ENCODE measurements at regions not wholly inside any gene's neighbourhood (a gene's known extent, or its start where the extent isn't known, plus 50 kb on each side); places are given as distances from the start of the nearest gene placed in this dataset.

- TF ChIP-seq ZNF572 (CRISPR knock-in tag; IDR thresholded peaks at IDR 0.05) (no peak), POLR2A (IDR thresholded peaks at IDR 0.05; ENCODE audit: insufficient read depth in 1 of 2, low read depth in 2 of 2, low read length in 2 of 2) (no peak), BATF2 (CRISPR knock-in tag; IDR thresholded peaks at IDR 0.05) (no peak), ZBTB37 (CRISPR knock-in tag; IDR thresholded peaks at IDR 0.05) (no peak), DPF2 (CRISPR knock-in tag; IDR thresholded peaks at IDR 0.05; ENCODE audit: borderline replicate concordance, low read depth) (no peak), ARHGAP35 (CRISPR knock-in tag; IDR thresholded peaks at IDR 0.05; ENCODE audit: borderline replicate concordance) (no peak), CTCF (CRISPR knock-in tag; IDR thresholded peaks at IDR 0.05) (no peak), ZNF180 (CRISPR knock-in tag; IDR thresholded peaks at IDR 0.05; ENCODE audit: borderline replicate concordance, low read depth) (no peak), CEBPZ (IDR thresholded peaks at IDR 0.05; ENCODE audit: low read length) (no peak), EZH2 (conservative IDR thresholded peaks at IDR 0.05; ENCODE audit: low read depth, low read length) (no peak), POLR2G (IDR thresholded peaks at IDR 0.05; ENCODE audit: low read depth, low read length) (no peak), ATF2 (CRISPR knock-in tag; IDR thresholded peaks at IDR 0.05) (no peak), FOXP1 (IDR thresholded peaks at IDR 0.05) (no peak), FOXP1 (CRISPR knock-in tag; IDR thresholded peaks at IDR 0.05) (no peak), FOXM1 (CRISPR knock-in tag; IDR thresholded peaks at IDR 0.05) (no peak)
Observed at GRCh38 chr19:7413629-7414028, 64.9 kb downstream of the ARHGEF18 start.

Measured in HepG2 (cell line).